ENCODE measurements at regions not wholly inside any gene's neighbourhood (a gene's known extent, or its start where the extent isn't known, plus 50 kb on each side); places are given as distances from the start of the nearest gene placed in this dataset.

DNA sequence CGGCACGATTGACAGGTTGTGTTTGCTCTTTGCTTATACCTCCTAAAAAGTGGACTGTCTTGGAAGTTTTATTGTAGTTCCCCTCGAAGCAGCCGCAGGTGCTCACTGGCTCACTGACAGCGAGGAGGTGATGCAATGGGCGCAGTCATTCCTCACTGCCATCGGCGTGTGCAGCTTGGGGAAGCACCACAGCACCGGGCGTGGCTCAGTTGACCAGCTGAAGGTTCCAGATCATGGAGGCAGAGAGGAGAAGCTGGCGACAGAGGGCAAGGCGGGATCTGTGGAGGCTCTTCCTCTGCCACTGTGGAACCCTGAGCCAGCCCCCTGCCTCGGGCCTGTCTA lies 72.1 kb upstream of the TNRC6C start:
- TF ChIP-seq, protein P1, sequence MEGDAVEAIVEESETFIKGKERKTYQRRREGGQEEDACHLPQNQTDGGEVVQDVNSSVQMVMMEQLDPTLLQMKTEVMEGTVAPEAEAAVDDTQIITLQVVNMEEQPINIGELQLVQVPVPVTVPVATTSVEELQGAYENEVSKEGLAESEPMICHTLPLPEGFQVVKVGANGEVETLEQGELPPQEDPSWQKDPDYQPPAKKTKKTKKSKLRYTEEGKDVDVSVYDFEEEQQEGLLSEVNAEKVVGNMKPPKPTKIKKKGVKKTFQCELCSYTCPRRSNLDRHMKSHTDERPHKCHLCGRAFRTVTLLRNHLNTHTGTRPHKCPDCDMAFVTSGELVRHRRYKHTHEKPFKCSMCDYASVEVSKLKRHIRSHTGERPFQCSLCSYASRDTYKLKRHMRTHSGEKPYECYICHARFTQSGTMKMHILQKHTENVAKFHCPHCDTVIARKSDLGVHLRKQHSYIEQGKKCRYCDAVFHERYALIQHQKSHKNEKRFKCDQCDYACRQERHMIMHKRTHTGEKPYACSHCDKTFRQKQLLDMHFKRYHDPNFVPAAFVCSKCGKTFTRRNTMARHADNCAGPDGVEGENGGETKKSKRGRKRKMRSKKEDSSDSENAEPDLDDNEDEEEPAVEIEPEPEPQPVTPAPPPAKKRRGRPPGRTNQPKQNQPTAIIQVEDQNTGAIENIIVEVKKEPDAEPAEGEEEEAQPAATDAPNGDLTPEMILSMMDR (conservative IDR thresholded peaks at IDR 0.05), result no peak
- no peak for TF ChIP-seq ZFX (IDR thresholded peaks at IDR 0.05)

Data from C4-2B (cell line).